GM21360 (cell line): ENCODE measurements at regions not wholly inside any gene's neighbourhood (a gene's known extent, or its start where the extent isn't known, plus 50 kb on each side); places are given as distances from the start of the nearest gene placed in this dataset.
"Not testable (repeated sequence)": the region's sequence is repeated elsewhere in the genome, so short reads cannot be mapped to it uniquely, and the experiment has no call there.

Source experiments
- ATAC-seq: cut with Tn5 transposase; IDR thresholded peaks from one replicate; pipeline ENCODE4 v1.9.1; 2021; ENCODE audit warnings: mild to moderate bottlenecking, moderate library complexity; ENCODE audit not compliant: unreplicated experiment

GRCh38 chr4:33975995-33976394 lies 2268.3 kb downstream of the ARAP2 start:
- no peak for ATAC-seq

DNA sequence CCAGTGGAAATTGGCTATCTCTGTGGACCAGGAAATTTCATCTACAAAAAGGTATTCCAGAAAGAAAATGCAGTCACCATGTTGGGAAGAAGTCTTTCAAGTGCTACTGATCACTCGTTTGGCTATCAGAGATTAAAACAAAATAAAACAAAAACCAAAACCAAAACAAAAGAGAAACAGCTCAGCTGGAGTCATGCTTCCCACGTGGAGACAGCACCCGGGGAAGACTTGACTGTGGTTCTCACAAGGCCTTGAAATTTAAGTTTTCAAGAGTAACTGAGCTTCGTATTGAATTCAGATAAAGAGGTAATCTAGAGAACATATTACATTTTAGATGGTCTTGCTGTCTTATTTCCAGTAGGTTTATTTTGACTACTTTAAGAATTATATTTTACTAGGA lies 2264.5 kb downstream of the ARAP2 start:
- not testable (repeated sequence) for ATAC-seq

GRCh38 chr4:33980361-33980760 lies 2264.0 kb downstream of the ARAP2 start:
- ATAC-seq, result no peak

- no peak for ATAC-seq
Measured at GRCh38 chr4:33989820-33990443, 2254.4 kb downstream of the ARAP2 start.

DNA sequence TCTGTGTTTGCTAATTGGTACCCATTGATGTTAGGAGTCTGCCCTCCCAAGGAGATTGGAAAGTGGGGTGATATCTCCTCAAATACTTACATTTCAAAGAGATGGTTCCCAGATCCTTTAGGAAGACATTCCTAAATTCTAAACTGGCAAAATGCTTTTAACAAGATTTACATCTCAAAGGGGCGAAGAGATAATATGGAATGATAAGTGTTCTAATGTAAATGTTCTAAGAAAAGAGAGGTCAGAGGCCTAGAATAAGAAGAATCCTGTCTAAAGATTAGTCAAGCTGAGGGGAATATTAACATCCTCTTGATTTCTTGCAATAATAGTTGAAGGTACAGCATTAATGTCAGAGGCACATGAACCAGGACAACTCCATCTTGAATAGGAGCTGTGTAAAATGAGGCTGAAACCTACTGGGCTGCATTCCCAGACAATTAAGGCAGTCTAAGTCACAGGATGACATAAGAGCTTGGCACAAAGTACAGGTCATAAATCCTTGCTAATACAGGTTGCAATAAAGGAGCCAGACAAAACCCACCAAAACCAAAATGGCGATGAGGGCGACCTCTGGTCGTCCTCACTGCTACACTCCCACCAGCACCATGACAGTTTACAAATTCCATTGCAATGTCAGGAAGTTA lies 2248.1 kb downstream of the ARAP2 start:
- ATAC-seq, result no peak

GRCh38 chr4:33998291-33998690 lies 2246.0 kb downstream of the ARAP2 start:
- ATAC-seq, result no peak

DNA sequence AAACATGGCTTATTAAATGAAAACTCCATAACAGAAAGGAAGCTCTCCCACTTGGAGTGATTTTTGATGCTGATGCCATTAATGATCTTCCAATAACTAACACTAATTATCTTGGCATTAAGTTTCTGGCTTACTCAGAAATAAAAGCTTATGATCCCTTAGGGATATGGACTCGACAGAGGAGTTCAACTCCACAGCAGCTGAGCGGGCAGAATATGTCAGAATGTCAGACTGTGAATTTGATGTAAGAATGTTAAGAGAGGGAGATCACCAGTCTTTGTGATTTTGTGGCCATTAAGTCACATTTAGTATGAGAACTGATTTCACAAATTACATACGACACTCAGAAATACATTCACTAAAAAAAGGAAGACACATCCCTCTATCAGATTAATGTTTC lies 2244.0 kb downstream of the ARAP2 start:
- no peak for ATAC-seq

GRCh38 chr4:34006540-34006939 lies 2237.8 kb downstream of the ARAP2 start:
- ATAC-seq, result not testable (repeated sequence)

DNA sequence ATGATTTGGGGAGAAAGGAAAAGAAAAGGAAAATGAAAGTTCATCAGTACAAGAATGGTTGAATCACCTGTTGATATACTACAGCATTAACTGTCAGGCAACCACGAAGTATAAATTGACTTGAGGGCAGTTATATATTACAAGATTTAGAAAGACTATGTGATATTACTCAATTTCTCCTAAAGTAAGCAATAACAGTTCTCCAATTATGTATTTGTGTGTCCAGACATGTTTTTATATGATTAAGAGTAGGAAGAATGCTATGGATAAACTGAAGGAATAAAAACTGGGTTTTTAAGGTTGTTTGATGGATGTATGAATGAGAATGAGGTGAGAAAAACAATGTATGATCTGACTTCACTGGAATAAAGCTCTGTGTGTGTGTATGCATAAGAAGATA lies 2234.4 kb downstream of the ARAP2 start:
- ATAC-seq, result no peak

DNA sequence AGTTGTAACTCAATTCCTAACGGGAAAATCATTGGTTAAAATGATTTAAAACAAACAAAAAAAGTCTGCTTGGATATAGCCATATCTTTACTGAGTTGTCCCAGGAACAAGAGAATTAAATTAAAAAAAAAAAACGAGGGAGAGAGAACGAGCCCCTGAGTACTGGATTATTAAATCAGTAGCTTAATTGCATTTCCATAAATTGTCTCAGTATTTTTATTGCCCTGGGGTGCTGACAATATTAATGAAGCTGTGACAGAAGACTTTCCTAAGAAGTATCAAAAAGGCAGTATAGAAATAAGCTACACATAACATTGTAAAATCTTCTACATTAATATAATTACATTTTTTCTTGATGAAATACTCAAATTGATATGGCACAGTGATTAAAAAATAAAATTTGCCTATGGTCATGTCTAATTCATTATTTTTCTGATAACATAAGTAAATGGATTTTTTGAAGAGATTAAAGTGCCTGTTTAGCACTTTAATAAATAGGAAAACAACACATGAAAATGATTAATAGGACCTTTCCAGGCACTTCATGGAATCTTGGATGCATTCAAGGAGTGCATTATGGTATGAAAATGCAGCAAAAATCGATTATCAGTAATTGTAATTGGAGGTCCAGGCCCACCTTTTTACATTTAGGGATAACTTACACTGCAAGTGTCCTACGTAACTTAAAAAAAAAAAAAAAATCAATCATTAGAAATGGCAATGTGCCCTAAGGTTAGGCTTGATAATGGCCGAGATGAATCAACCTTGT lies 2233.4 kb downstream of the ARAP2 start:
- ATAC-seq, result no peak

DNA sequence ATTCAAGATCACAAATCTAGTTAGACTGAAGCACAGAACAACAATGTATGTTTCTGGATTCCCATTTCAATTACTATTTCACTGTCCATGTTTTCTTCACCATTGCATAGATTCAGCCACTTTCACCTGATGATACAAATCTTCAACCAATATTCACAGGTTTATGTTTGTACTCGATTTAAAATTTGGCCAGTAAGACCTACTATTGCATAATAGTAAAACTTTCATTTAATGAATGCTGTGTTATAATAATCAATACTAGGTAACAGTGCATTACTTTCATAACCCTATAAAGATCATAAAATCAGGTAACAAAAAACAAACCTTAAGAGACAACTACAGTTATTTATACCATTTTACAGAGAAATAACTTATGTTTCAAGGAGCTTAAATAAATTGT lies 2209.1 kb downstream of the ARAP2 start:
- no peak for ATAC-seq

DNA sequence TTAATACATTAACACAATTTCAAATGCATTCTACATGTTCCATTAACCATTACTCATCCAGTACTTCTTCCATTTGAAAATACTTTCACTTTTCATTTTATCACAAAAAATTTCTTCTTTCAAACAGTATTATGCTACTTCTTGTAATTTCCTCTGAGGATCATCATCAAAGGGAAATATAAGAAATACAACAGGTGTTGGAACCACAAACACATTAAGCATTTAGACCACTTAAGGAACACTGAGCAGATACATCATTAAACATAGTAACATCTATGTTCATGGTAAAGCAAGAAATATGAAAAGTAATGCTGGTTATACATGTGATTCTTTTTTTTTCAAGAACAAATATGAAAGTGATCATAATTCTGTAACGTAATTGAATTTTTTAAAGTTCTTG lies 2207.0 kb downstream of the ARAP2 start:
- ATAC-seq, result no peak

- no peak for ATAC-seq
Measured at GRCh38 chr4:34039766-34040165, 2204.5 kb downstream of the ARAP2 start.

DNA sequence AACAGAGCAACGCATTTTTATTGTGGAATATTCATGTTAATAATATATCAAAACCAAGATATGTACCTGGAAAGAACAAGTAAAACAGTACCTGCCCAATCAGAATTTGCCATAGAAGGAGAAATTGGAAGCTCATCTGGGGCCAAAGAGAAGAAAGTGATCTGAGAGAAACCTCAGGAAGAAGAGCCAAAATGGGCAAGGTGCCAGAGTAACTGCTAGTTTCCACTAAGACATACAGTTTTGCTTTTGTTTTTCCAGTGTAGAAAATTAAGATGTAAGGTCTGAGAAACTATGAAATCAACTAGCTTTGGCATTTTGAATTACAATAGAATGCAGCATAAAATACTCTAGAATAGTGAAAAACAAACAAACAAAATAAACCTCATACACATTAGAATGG lies 2201.2 kb downstream of the ARAP2 start:
- ATAC-seq, result no peak

GRCh38 chr4:34046580-34046979 lies 2197.7 kb downstream of the ARAP2 start:
- ATAC-seq, result no peak

GRCh38 chr4:34047363-34047762 lies 2197.0 kb downstream of the ARAP2 start:
- no peak for ATAC-seq

GRCh38 chr4:34066126-34066525 lies 2178.2 kb downstream of the ARAP2 start:
- ATAC-seq, result no peak

- no peak for ATAC-seq
Measured at GRCh38 chr4:34091451-34091850, 2152.9 kb downstream of the ARAP2 start.

GRCh38 chr4:34094114-34094513 lies 2150.2 kb downstream of the ARAP2 start:
- ATAC-seq, result no peak

DNA sequence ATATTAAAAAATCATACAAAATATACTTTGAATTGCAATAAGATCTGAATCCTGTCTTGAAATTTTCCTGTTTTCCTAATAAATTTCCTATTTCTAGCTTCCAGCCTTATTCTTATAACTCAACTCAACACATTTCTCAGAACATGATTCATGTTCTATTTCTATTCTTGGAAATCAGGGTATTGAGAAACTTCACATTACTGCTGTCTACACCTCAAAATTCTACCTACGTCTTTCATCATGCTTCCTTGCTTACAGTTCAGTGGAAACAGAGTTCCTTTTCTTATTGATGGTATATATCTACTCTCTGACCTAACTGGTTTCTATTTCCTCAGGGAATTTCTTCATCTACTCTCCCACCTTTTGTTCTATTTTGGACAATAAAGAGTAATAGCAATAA lies 2139.0 kb downstream of the ARAP2 start:
- no peak for ATAC-seq

DNA sequence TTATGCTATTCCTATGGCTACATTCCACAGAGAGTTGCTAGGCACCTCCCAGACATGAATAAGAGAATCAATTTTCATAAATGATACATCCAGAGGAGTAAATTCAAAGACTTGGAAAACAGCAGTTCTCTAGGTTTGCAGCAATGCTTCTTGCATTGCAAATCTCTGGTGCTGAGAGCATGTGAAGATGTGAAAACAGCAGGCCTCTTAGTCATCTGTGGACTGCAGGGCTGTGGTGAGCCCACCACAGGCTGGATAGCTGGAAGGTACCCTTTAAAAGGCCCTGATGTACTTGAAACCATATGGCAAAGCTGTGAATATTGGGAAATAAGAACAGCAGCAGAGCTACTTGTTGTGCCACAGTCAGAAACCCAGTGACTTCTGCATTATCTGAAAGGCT lies 2135.9 kb downstream of the ARAP2 start:
- no peak for ATAC-seq

GRCh38 chr4:34112573-34112972 lies 2131.7 kb downstream of the ARAP2 start:
- no peak for ATAC-seq
